IPS-20b (cell line): ENCODE measurements at regions not wholly inside any gene's neighbourhood (a gene's known extent, or its start where the extent isn't known, plus 50 kb on each side); places are given as distances from the start of the nearest gene placed in this dataset.

ENCODE experiments used
- H3K27ac ChIP-seq: one replicate; pipeline ENCODE4 v1.5.1; 2013; ENCODE audit warnings: low read length
- H3K27me3 ChIP-seq: 2 replicates; pipeline ENCODE4 v1.6.1; 2013; ENCODE audit warnings: mild to moderate bottlenecking, low read length, inconsistent platforms; ENCODE audit not compliant: insufficient read depth
- H3K36me3 ChIP-seq: 2 replicates; pipeline ENCODE4 v1.6.1; 2013; ENCODE audit warnings: low read depth, mild to moderate bottlenecking, inconsistent platforms, low read length, moderate library complexity; ENCODE audit not compliant: insufficient read depth
- H3K4me1 ChIP-seq: 2 replicates; pipeline ENCODE4 v1.6.1; 2013; ENCODE audit warnings: mild to moderate bottlenecking, control low read depth, inconsistent platforms, low read length, moderate library complexity; ENCODE audit not compliant: insufficient read depth
- H3K4me3 ChIP-seq: 2 replicates; pipeline ENCODE4 v1.5.1; 2013; ENCODE audit warnings: mild to moderate bottlenecking, low read length, inconsistent platforms
- H3K9ac ChIP-seq: 2 replicates; pipeline ENCODE4 v1.6.1; 2013; ENCODE audit warnings: low read depth, mild to moderate bottlenecking, inconsistent platforms, low read length, moderate library complexity
- H3K9me3 ChIP-seq: 2 replicates; pipeline ENCODE4 v1.6.1; 2013; ENCODE audit warnings: mild to moderate bottlenecking, low read depth, low read length, inconsistent platforms; ENCODE audit not compliant: insufficient read depth

DNA sequence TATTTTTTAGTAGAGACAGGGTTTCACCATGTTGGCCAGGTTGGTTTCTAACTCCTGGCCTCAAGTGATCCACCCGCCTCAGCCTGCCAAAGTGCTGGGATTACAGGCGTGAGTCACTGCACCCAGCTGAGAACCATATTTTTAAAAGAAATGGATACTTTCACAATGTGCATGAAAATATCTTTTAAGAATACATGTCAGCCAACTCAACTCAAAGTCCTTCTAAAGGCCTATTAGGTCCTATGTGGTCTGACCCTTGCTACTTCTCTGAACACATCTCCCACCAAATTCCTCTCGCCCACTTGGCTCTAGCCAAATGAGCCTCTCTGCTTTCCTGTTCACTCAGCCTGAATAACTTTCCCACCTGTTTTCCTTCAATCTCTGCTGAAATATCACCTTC is 119.6 kb downstream of the MTX2 start:
- no peak overlapping the region for H3K4me3 ChIP-seq
- H3K27me3 ChIP-seq, result no peaks in the 10 kb centered on the region
- H3K4me1 ChIP-seq, result no peaks in the 10 kb centered on the region
- H3K9ac ChIP-seq, result no peak overlapping the region
- no peaks in the 10 kb centered on the region for H3K9me3 ChIP-seq
- H3K27ac ChIP-seq, result no peak overlapping the region
- H3K36me3 ChIP-seq, result no peaks in the 10 kb centered on the region

DNA sequence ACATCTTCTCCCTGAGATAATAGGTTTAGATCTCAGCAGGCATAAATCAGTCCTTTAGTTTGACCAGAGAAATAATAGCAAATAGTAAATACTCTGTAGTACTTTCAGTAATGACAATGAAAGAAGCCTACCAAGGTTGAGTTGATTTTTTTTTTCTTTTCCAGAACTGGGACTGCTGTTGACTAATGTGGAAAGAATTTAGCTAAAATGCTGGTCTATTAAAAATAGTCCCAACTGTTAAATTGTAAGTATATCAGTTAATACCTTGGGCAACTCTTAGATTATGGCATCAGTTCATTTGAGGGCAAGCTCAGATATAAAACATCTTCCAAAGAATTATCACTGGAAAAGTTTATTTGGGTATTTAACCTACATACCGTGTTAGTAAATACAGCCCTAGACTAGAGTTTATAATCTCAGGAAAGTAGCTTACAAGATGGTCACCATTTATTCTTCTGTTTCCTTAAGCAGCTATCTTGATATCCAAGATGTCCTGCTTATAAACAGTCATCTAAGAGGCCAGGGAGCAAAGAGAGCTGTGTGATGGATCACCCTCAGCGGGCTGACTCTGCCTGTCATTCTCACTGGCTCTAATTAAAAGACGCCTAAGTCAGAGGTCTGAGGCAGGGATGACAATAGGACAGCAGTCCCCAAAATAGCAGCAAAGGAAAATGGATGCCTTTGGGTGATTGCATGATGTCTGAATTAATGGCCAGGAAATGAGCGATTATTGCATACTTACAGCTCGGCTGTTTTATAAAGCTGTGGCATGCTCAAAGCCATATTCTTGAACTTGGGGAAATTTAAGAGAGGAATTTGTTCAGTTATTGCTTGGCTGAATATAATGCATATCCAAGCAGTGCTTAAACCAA is 121.3 kb downstream of the MTX2 start:
- H3K36me3 ChIP-seq, result no peaks in the 10 kb centered on the region
- H3K4me3 ChIP-seq, result no peak overlapping the region
- H3K4me1 ChIP-seq, result no peaks in the 10 kb centered on the region
- no peaks in the 10 kb centered on the region for H3K27me3 ChIP-seq
- no peaks in the 10 kb centered on the region for H3K9me3 ChIP-seq
- no peak overlapping the region for H3K9ac ChIP-seq
- H3K27ac ChIP-seq, result no peak overlapping the region

DNA sequence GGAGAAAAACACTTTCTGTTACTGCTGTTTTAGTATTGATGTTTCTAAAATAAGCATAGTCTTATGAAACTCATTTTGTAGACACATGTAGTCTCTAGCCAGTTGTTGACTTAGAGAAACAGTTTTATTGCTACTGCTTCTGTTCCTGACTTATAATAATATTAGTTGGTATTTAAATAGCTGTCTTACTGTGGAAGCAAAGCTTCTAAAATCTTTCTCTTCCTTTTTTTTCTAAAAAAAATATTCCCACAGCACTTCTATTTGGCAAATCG is 121.8 kb downstream of the MTX2 start:
- Histone ChIP-seq H3K9ac (no peak overlapping the region), H3K27me3 (no peaks in the 10 kb centered on the region), H3K36me3 (no peaks in the 10 kb centered on the region), H3K9me3 (no peaks in the 10 kb centered on the region), H3K4me3 (no peak overlapping the region), H3K4me1 (no peaks in the 10 kb centered on the region), H3K27ac (no peak overlapping the region)

DNA sequence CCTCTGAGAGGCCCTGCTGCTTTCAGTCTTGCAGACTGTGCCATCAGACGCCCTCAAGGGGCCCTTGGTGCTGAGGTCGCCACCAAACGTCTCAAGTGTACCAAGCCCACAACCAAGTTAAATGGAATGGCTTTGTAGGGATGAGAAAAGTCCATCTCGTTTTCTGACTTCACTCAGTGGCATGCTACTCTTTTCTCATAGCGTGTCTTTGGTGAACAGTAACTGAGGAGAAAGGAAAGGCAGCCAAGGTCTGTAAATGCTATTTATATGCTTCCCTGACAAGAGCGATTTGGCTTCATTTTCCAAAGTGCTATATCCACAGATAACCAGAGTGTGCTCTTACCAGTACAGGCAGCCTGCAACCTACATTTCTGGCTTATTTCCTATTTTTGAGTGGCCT is 123.0 kb downstream of the MTX2 start:
- Histone ChIP-seq H3K9me3 (no peaks in the 10 kb centered on the region), H3K36me3 (no peaks in the 10 kb centered on the region), H3K9ac (no peak overlapping the region), H3K4me1 (0 out of 2 replicates have a peak, but pooled peaks cover 3% of the 10 kb centered on the region), H3K27ac (no peak overlapping the region), H3K4me3 (no peak overlapping the region), H3K27me3 (no peaks in the 10 kb centered on the region)

DNA sequence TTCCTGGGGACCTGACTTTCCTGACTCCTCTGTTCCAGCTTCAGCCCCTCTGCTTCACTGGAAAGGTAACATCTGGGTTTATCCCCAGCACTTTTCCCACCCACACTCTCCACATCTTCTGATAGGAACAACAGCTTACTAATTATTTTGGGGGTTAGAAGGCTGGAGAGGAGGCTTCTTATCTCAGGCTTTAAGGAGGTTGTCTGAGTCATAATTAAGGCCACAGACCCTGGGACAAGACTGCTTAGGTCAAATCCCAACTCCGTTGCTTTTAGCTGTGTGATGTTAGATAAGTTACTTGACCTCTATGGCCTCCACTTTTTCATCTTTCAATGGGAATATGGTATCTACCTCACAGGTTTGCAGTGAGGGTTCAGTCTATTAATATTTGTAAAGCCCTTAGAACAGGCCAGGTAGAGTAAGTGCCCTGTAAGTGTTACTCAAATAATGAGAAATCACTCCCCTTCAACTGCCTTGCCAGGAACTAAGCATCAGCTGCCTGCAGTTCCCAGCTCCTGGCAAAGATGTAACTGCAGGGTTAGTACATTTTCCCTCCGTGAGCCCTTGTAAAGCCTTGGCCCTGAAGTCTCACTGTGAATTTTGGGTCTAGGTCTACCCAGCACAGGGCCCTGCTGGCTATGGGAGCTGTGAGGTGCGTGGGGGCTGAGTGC is 123.6 kb downstream of the MTX2 start:
- no peaks in the 10 kb centered on the region for H3K27me3 ChIP-seq
- no peaks in the 10 kb centered on the region for H3K36me3 ChIP-seq
- no peak overlapping the region for H3K9ac ChIP-seq
- H3K9me3 ChIP-seq, result no peaks in the 10 kb centered on the region
- H3K27ac ChIP-seq, result no peak overlapping the region
- H3K4me1 ChIP-seq, result 0 out of 2 replicates have a peak, but pooled peaks cover 3% of the 10 kb centered on the region
- no peak overlapping the region for H3K4me3 ChIP-seq

DNA sequence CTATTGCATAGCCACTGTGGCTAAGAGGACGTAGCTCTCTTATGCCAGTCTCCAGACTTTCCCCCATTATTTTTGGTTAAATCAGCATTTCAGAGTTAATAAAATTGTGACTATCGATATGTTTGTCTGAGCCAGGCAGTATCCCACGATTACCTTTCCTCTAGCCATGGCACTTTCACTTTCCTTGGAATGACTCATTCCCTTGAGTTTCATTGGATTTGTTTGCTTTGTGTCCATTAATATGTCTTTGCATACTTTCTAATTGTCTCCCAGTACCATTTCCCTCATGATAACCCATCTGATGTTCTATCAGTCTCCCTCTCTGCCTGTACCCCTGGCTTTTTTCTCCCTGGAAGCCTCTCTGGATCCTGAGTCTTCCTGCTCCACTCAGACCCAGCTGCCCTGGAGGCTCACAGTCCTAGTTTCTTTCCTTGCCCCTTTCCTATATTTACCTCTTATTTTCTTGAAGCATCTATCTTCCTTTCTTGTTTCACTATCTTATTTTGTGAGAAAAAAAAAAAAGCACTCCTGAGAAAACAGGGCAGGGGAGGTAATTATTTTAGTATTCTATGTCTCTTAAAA is 126.1 kb downstream of the MTX2 start:
- Histone ChIP-seq H3K27me3 (no peaks in the 10 kb centered on the region), H3K27ac (no peak overlapping the region), H3K4me1 (0 out of 2 replicates have a peak, but pooled peaks cover 3% of the 10 kb centered on the region), H3K9me3 (no peaks in the 10 kb centered on the region), H3K36me3 (no peaks in the 10 kb centered on the region), H3K4me3 (no peak overlapping the region), H3K9ac (no peak overlapping the region)

DNA sequence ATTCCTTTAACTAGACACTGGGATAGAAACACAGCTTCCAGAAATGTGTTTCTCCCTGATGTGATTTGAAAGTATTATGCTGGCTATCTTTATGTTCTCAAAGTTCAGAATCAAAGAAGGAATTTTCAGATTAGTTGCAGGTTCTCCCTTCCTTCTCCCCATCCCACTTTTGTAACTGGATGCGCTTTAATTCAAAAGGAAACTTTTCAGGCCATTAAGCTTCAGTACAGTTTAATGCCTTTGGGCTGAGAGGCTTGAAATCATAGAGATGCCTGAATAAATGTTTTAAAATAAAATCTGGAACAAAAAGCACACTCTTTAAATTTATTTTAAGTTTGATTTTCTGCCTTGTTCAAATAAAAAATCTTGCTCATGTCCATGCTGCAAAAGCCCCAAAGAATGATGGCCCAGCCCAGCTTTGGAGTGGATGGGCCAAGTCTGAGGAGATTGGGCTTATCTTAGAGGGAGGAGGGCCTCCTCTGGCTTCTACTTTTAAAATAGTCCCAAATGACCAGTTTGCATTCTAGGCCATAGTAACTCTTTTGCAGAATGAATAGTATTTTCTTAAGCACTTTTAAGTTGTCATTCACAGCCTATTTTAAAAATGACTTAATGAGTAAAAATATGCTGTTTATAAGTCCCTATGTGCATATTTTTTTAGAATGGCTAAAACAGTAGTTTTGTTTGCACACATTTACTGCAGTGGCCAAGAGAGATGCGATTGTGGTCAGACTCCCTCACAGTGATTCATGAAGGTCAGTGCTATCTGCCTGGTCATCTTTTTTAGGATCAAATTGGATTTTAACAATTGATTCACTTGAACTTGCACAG is 129.2 kb downstream of the MTX2 start:
- Histone ChIP-seq H3K9me3 (no peaks in the 10 kb centered on the region), H3K36me3 (no peaks in the 10 kb centered on the region), H3K27me3 (no peaks in the 10 kb centered on the region), H3K9ac (no peak overlapping the region), H3K4me3 (no peak overlapping the region), H3K4me1 (0 out of 2 replicates have a peak, but pooled peaks cover 3% of the 10 kb centered on the region), H3K27ac (no peak overlapping the region)

DNA sequence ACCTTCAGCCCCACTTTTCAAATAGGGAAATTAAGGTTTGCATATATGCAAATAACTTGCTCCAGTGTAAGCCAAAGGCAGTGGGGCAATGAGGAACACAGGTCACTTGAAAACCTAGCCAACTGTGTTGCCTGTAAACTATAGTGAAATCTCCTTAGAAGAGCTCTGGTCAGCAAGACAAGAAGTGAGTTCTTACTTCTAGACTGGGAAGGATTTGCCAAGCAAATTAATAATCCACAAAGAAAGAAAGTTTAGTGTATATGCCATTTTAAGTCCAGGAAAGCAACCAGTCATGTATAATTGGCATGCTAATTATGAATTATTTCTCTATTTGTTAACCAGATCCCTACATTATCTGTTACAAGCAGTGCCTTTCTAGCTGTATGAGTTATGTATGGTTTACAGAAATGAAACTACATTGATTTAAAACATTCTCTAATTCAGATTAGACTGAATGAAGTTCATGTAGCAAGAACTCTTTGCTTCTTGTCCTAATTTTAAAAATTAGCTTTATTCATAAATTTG is 129.9 kb downstream of the MTX2 start:
- H3K9me3 ChIP-seq, result no peaks in the 10 kb centered on the region
- H3K27ac ChIP-seq, result no peak overlapping the region
- no peak overlapping the region for H3K9ac ChIP-seq
- H3K4me1 ChIP-seq, result 0 out of 2 replicates have a peak, but pooled peaks cover 3% of the 10 kb centered on the region
- no peak overlapping the region for H3K4me3 ChIP-seq
- no peaks in the 10 kb centered on the region for H3K36me3 ChIP-seq
- no peaks in the 10 kb centered on the region for H3K27me3 ChIP-seq

DNA sequence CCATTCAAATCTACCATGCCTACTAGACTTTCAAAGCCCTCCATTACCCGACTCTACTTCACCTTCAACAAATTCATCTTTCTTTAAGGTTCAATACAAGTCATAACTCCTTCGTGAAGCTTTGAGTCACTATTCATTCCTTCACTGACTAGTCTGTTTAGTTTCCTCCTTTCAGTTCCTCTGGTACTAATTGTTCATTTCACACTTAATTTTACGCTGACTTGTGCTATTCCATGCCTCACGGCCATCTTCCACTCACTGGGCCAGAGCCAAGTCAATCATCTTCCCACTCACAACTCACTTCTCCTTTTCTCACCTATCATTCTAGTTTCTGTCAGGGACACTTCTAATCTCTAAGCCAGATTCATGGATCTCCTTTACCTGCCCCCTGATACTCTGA is 136.2 kb downstream of the MTX2 start:
- Histone ChIP-seq H3K36me3 (no peaks in the 10 kb centered on the region), H3K9ac (no peak overlapping the region), H3K4me1 (no peaks in the 10 kb centered on the region), H3K27me3 (no peaks in the 10 kb centered on the region), H3K4me3 (no peak overlapping the region), H3K9me3 (no peaks in the 10 kb centered on the region), H3K27ac (no peak overlapping the region)

DNA sequence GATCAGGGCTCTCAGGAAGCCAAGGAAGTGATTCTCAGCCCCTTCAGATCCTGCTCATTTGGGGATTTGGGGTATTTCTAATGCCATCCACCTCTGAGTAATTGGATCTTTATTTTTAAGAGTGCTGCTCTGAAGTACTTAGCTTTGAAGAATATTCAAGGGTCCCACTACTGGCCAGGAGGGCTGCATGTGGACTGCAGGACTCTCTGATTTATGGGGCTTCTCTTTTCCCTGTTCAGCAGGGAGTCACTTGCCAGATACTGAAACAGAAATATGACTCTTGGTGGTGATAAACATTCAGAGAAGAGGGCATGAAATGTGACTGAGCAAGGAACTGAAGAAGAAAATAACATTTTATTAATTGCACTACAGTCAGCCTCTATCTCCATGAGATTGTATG is 138.5 kb downstream of the MTX2 start:
- no peaks in the 10 kb centered on the region for H3K36me3 ChIP-seq
- H3K9ac ChIP-seq, result no peak overlapping the region
- H3K4me1 ChIP-seq, result no peaks in the 10 kb centered on the region
- no peaks in the 10 kb centered on the region for H3K27me3 ChIP-seq
- H3K27ac ChIP-seq, result no peak overlapping the region
- no peak overlapping the region for H3K4me3 ChIP-seq
- H3K9me3 ChIP-seq, result no peaks in the 10 kb centered on the region

DNA sequence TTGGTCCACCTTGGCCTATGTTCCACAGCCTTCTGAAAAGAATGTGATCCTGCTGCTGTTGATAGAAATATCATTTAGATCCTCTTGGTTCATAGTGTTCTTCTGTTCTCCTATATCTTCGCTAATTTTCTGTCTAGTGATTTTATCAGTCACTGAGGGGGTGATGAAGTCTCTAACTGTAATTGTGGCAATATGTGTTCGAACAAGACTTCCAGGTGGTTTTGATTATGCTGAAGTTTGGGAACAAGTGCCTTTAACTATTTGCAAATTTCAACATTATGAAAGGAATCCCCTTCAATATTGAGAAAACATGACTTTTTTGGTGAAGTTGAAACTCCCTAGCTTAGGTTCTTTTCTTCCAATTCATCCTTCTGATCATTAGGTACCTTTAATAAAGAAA is 140.4 kb downstream of the MTX2 start:
- Histone ChIP-seq H3K9ac (no peak overlapping the region), H3K9me3 (no peaks in the 10 kb centered on the region), H3K4me3 (no peak overlapping the region), H3K27ac (no peak overlapping the region), H3K27me3 (no peaks in the 10 kb centered on the region), H3K36me3 (no peaks in the 10 kb centered on the region), H3K4me1 (no peaks in the 10 kb centered on the region)
